Stomach smooth muscle (tissue), 2 donors: ENCODE measurements at regions not wholly inside any gene's neighbourhood (a gene's known extent, or its start where the extent isn't known, plus 50 kb on each side); places are given as distances from the start of the nearest gene placed in this dataset.

ENCODE experiments used
- H3K27ac ChIP-seq: one replicate; pipeline ENCODE4 v1.7.0; 2013; ENCODE audit warnings: mild to moderate bottlenecking, low read length, inconsistent platforms
- H3K27me3 ChIP-seq, 2 donors: one replicate each; pipeline ENCODE4 v1.7.0; 2013; ENCODE audit warnings: low read length in 2 of 2; ENCODE audit not compliant: insufficient read depth in 2 of 2, control insufficient read depth in 1 of 2
- H3K36me3 ChIP-seq, 2 donors: one replicate each; pipeline ENCODE4 v1.7.0; 2013; ENCODE audit warnings: low read length in 2 of 2; ENCODE audit not compliant: control insufficient read depth in 2 of 2, insufficient read depth in 2 of 2
- H3K4me1 ChIP-seq: one replicate; pipeline ENCODE4 v1.7.0; 2013; ENCODE audit warnings: low read length; ENCODE audit not compliant: control insufficient read depth, insufficient read depth
- H3K4me3 ChIP-seq, 2 donors: one replicate each; pipeline ENCODE4 v1.7.0; 2013; ENCODE audit warnings: low read length in 2 of 2
- H3K9ac ChIP-seq, 2 donors: one replicate each; pipeline ENCODE4 v1.7.0; 2013; ENCODE audit warnings: low read length in 2 of 2, mild to moderate bottlenecking in 1 of 2
- H3K9me3 ChIP-seq, 2 donors: one replicate each; pipeline ENCODE4 v1.7.0; 2013; ENCODE audit warnings: low read length in 2 of 2; ENCODE audit not compliant: control insufficient read depth in 2 of 2
- donor health status: healthy.
- donor health status: Pancreatic carcinoma.

- H3K27ac ChIP-seq = no peak overlapping the region
- no peaks in the 10 kb centered on the region for H3K36me3 ChIP-seq
- no peak overlapping the region for H3K9ac ChIP-seq
- no peaks in the 10 kb centered on the region for H3K27me3 ChIP-seq
- H3K9me3 ChIP-seq = no peaks in the 10 kb centered on the region
- no peak overlapping the region for H3K4me3 ChIP-seq
- peaks cover 7% of the 10 kb centered on the region for H3K4me1 ChIP-seq
Measured at GRCh38 chr6:14936861-14937260, 309.0 kb upstream of the JARID2 start.

GRCh38 chr6:14943116-14943515 lies 302.8 kb upstream of the JARID2 start:
- no peak overlapping the region for H3K9ac ChIP-seq
- H3K4me1 ChIP-seq = no peaks in the 10 kb centered on the region
- H3K4me3 ChIP-seq = no peak overlapping the region
- peaks cover 0 to 3% of the 10 kb centered on the region in 2 donors for H3K27me3 ChIP-seq
- no peaks in the 10 kb centered on the region for H3K9me3 ChIP-seq
- H3K27ac ChIP-seq = no peak overlapping the region
- H3K36me3 ChIP-seq = no peaks in the 10 kb centered on the region

- Histone ChIP-seq H3K9ac (no peak overlapping the region), H3K36me3 (no peaks in the 10 kb centered on the region), H3K27me3 (peaks cover 0 to 3% of the 10 kb centered on the region in 2 donors), H3K4me1 (no peaks in the 10 kb centered on the region), H3K9me3 (no peaks in the 10 kb centered on the region), H3K4me3 (no peak overlapping the region), H3K27ac (no peak overlapping the region)
Measured at GRCh38 chr6:14944593-14944992, 301.3 kb upstream of the JARID2 start.

GRCh38 chr6:14945461-14946185 lies 300.2 kb upstream of the JARID2 start:
- Histone ChIP-seq H3K9me3 (no peaks in the 10 kb centered on the region), H3K36me3 (no peaks in the 10 kb centered on the region), H3K27ac (no peak overlapping the region), H3K27me3 (peaks cover 0 to 3% of the 10 kb centered on the region in 2 donors), H3K4me3 (no peak overlapping the region), H3K9ac (no peak overlapping the region), H3K4me1 (no peaks in the 10 kb centered on the region)

- Histone ChIP-seq H3K4me3 (no peak overlapping the region), H3K27me3 (peaks cover 0 to 3% of the 10 kb centered on the region in 2 donors), H3K9ac (no peak overlapping the region)
Measured at GRCh38 chr6:14946753-14947152, 299.1 kb upstream of the JARID2 start.

GRCh38 chr6:14948586-14949245 lies 297.2 kb upstream of the JARID2 start:
- Histone ChIP-seq H3K4me1 (no peaks in the 10 kb centered on the region), H3K9ac (no peak overlapping the region), H3K4me3 (no peak overlapping the region), H3K27ac (no peak overlapping the region), H3K36me3 (no peaks in the 10 kb centered on the region), H3K27me3 (peaks cover 0 to 3% of the 10 kb centered on the region in 2 donors), H3K9me3 (no peaks in the 10 kb centered on the region)

More at GRCh38 chr6:14946753-14947152, 299.1 kb upstream of the JARID2 start:
- no peaks in the 10 kb centered on the region for H3K9me3 ChIP-seq
- no peaks in the 10 kb centered on the region for H3K36me3 ChIP-seq
- H3K27ac ChIP-seq = no peak overlapping the region
- no peaks in the 10 kb centered on the region for H3K4me1 ChIP-seq

DNA sequence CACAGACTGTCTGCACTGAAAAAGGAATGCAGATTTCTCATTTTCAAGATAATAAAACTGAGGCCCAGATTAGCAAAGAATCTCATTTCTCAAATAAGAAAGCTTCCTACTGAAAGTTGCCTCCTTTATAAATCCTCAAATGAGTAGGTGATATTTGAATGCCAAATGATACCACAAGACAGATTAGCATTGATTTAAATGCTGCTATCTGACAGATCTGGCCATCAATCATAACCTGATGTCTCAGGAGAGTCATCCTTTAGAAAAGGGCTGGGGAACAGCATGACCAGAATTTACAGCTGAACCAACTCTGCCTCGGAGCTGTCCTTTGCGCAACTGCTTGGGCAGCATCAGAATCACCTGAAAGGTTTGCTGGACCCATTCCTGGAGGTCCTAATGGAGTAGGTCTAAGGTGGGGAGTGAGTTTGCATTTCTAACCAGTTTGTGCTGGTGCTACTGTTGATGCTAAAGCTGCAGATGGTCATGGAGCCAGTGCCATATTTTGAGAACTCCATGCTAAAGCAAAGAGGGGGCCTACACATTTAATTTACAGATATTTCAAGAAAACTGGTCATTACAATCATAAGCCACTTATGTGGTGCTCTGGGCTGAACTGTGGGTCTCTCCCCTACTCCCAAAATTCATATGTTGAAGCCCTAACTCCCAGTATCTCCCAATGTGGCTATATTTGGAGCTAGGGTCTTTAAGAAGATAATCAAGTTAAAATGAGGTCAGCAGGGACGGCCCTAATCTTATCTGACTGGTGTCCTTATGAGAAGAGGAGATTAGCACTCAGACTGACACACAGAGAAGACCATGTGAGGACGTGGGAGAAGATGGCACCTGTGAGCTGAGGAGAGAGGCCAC lies 295.5 kb upstream of the JARID2 start:
- no peak overlapping the region for H3K27ac ChIP-seq
- no peak overlapping the region for H3K4me3 ChIP-seq
- H3K9ac ChIP-seq = no peak overlapping the region
- H3K9me3 ChIP-seq = peaks cover 0 to 4% of the 10 kb centered on the region in 2 donors
- no peaks in the 10 kb centered on the region for H3K36me3 ChIP-seq
- no peaks in the 10 kb centered on the region for H3K27me3 ChIP-seq
- H3K4me1 ChIP-seq = no peaks in the 10 kb centered on the region

GRCh38 chr6:14950970-14951276 lies 294.9 kb upstream of the JARID2 start:
- Histone ChIP-seq H3K4me1 (no peaks in the 10 kb centered on the region), H3K9me3 (peaks cover 0 to 4% of the 10 kb centered on the region in 2 donors), H3K36me3 (no peaks in the 10 kb centered on the region), H3K27me3 (no peaks in the 10 kb centered on the region), H3K27ac (no peak overlapping the region), H3K4me3 (no peak overlapping the region), H3K9ac (no peak overlapping the region)

DNA sequence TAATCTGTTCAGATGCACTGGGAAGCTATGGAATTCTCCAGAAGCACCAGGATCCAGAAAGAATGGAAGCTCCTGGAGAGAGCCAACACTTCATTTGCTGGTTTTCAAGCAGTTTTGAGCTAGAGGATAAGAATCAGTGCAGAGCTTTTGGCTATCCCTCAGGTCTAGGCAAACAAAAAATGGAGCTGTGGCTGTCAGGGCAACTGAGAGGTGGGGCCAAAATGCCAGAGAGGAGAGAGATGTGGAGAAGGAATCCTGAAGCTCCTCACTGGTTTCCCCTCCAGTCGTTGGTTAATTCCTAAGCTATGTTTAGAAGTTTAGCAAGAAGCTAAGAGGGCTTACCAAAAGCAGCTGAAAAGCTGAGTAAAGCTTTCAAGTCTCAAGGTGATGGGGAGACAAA lies 294.2 kb upstream of the JARID2 start:
- Histone ChIP-seq H3K4me1 (no peaks in the 10 kb centered on the region), H3K9ac (no peak overlapping the region), H3K9me3 (peaks cover 0 to 7% of the 10 kb centered on the region in 2 donors), H3K27me3 (no peaks in the 10 kb centered on the region), H3K36me3 (no peaks in the 10 kb centered on the region), H3K27ac (no peak overlapping the region), H3K4me3 (no peak overlapping the region)

DNA sequence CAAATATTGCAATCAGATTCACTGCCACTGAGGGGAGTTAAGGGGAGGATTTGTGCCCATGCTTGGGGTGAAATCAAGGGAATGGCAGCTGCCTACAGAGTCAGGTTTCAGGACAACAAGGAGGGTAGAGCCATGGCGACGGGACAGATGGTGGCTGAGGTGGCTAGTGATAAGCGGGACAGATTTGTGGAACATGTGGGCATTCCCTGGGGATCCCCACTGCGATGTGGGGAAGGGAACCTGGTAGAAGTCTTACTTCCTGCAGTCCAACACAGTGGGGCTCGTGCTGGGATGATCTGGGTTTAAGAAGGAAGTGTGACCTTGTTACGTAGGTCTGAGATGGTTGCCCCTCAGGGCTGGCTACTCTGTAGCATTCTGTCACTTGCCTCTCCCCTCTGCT lies 292.0 kb upstream of the JARID2 start:
- H3K4me3 ChIP-seq = no peak overlapping the region
- H3K27me3 ChIP-seq = no peaks in the 10 kb centered on the region
- H3K9me3 ChIP-seq = peaks cover 0 to 7% of the 10 kb centered on the region in 2 donors
- H3K36me3 ChIP-seq = no peaks in the 10 kb centered on the region
- H3K9ac ChIP-seq = no peak overlapping the region
- no peak overlapping the region for H3K27ac ChIP-seq
- H3K4me1 ChIP-seq = no peaks in the 10 kb centered on the region
